ENCODE measurements at regions not wholly inside any gene's neighbourhood (a gene's known extent, or its start where the extent isn't known, plus 50 kb on each side); places are given as distances from the start of the nearest gene placed in this dataset.

DNA sequence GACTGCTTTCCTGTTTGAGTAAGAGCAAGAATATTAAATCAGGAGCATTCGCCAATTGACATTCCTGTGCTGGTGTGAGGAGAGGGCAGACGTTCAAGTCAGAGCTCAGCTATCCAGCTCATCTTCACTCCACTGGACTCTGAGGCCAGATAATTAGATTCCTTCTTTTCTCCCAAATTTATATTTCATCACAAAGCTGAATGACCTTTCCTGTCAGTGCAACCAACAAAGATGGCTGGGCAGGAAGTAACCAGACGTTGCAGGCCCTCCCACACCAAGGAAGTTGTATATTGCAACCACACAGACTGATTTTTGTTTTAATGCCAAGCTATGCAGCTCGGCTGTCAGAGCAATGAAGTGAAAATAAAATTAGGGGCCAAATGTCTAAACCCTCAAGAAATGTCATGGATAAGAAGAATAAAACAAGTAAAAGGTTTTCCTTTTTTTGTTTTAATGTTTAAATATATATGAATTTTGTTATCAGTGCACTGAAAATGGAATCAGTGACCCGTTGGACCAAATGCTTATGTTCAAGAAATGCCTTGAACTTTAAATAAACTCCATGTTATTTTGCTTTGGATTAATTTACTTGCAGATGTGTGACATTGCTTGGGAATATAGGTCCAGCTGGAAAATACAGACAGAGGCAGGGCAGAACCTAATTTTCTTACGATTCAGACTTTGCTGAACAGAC lies 578.9 kb upstream of the FAT1 start:
- intact Hi-C loops (cut with DNase I), result no loop called here
- TF ChIP-seq POLR2A (IDR thresholded peaks at IDR 0.05) (no peak), POLR2AphosphoS5 (IDR thresholded peaks at IDR 0.05; ENCODE audit: insufficient read depth in 1 of 2, low read depth in 1 of 2) (no peak)
- TF ChIP-seq, protein P1, sequence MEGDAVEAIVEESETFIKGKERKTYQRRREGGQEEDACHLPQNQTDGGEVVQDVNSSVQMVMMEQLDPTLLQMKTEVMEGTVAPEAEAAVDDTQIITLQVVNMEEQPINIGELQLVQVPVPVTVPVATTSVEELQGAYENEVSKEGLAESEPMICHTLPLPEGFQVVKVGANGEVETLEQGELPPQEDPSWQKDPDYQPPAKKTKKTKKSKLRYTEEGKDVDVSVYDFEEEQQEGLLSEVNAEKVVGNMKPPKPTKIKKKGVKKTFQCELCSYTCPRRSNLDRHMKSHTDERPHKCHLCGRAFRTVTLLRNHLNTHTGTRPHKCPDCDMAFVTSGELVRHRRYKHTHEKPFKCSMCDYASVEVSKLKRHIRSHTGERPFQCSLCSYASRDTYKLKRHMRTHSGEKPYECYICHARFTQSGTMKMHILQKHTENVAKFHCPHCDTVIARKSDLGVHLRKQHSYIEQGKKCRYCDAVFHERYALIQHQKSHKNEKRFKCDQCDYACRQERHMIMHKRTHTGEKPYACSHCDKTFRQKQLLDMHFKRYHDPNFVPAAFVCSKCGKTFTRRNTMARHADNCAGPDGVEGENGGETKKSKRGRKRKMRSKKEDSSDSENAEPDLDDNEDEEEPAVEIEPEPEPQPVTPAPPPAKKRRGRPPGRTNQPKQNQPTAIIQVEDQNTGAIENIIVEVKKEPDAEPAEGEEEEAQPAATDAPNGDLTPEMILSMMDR (IDR thresholded peaks at IDR 0.05), result no peak
- H3K9me3 ChIP-seq, result no peaks in the 10 kb centered on the region

DNA sequence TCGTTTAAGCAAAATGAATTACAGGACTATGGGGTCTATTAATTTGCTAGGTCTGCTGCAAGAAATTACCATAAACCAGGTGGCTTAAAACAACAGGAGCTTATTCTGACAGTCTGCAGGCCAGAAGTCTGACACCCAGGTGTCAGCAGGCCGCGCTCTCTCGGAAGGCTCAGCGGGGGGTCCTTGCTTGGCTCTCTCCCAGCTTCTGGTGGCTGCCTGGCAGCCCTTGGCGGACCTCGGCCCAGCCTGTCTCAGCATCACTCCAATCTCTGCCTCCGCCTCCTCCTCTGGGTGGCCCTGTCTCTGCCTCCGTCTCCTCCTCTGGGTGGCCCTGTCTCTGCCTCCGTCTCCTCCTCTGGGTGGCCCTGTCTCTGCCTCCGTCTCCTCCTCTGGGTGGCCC lies 580.5 kb upstream of the FAT1 start:
- Histone ChIP-seq H3K4me3 (no peak overlapping the region), H3K4me1 (no peaks in the 10 kb centered on the region), H3K27me3 (no peaks in the 10 kb centered on the region), H3K9me3 (no peaks in the 10 kb centered on the region), H3K27ac (no peak overlapping the region), H3K36me3 (no peaks in the 10 kb centered on the region)
- no peak for TF ChIP-seq POLR2A (IDR thresholded peaks at IDR 0.05)
- TF ChIP-seq, protein P1 (IDR thresholded peaks at IDR 0.05), result no peak
- TF ChIP-seq POLR2AphosphoS5 (IDR thresholded peaks at IDR 0.05; ENCODE audit: insufficient read depth in 1 of 2, low read depth in 1 of 2), result no peak
- intact Hi-C loops (cut with DNase I), result no loop called here
- DNase-seq (ENCODE audit: extremely low spot score in 2 of 2), result no peak

More for the DNA sequence above, 578.9 kb upstream of the FAT1 start:
- Histone ChIP-seq H3K36me3 (no peaks in the 10 kb centered on the region), H3K27ac (no peak overlapping the region), H3K27me3 (no peaks in the 10 kb centered on the region), H3K4me3 (no peak overlapping the region), H3K4me1 (no peaks in the 10 kb centered on the region)
- DNase-seq (ENCODE audit: extremely low spot score in 2 of 2), result no peak

DNA sequence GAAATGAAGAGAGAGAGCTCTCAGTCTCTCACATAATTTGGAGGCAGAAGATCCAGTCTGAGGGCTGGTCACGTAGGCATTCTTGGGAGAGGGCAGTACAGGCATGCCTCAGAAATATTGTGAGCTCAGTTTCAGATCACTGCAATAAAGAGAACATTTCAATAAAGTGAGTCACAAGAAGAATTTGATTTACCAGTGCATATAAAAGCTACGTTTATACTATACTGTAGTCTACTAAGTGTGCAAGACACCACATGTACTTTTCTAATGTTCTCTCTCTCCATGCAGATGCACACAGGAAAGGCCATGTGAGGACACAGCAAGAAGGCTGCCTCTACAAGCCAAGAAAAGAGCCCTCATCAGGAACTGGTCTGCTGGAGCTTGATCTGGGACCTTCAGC lies 583.5 kb upstream of the FAT1 start:
- DNase-seq (ENCODE audit: extremely low spot score in 2 of 2), result no peak
- Histone ChIP-seq H3K36me3 (no peaks in the 10 kb centered on the region), H3K4me1 (no peaks in the 10 kb centered on the region), H3K27ac (no peak overlapping the region), H3K4me3 (no peak overlapping the region), H3K27me3 (no peaks in the 10 kb centered on the region), H3K9me3 (no peaks in the 10 kb centered on the region)
- intact Hi-C loops (cut with DNase I), result no loop called here
- TF ChIP-seq, protein P1 (IDR thresholded peaks at IDR 0.05), result no peak
- TF ChIP-seq POLR2AphosphoS5 (IDR thresholded peaks at IDR 0.05; ENCODE audit: insufficient read depth in 1 of 2, low read depth in 1 of 2) (no peak), POLR2A (IDR thresholded peaks at IDR 0.05) (no peak)

DNA sequence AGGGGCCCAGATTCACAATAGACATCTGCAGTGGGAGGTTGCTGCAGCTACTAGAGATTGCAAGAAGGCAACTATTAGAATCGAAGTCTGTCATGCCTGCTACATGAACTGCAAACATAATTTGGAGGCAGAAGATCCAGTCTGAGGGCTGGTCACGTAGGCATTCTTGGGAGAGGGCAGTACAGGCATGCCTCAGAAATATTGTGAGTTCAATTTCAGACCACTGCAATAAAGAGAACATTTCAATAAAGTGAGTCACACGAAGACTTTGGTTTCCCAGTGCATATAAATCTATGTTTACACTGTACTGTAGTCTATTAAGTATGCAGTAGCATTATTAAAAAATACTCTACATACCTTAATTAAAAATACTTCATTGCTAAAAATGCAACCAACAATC lies 585.8 kb upstream of the FAT1 start:
- Histone ChIP-seq H3K27ac (no peak overlapping the region), H3K27me3 (no peaks in the 10 kb centered on the region), H3K4me1 (no peaks in the 10 kb centered on the region), H3K36me3 (no peaks in the 10 kb centered on the region), H3K4me3 (no peak overlapping the region), H3K9me3 (no peaks in the 10 kb centered on the region)
- intact Hi-C loops (cut with DNase I), result no loop called here
- TF ChIP-seq, protein P1 (IDR thresholded peaks at IDR 0.05), result no peak
- no peak for TF ChIP-seq POLR2A (IDR thresholded peaks at IDR 0.05)
- no peak for TF ChIP-seq POLR2AphosphoS5 (IDR thresholded peaks at IDR 0.05; ENCODE audit: insufficient read depth in 1 of 2, low read depth in 1 of 2)
- no peak for DNase-seq (ENCODE audit: extremely low spot score in 2 of 2)

DNA sequence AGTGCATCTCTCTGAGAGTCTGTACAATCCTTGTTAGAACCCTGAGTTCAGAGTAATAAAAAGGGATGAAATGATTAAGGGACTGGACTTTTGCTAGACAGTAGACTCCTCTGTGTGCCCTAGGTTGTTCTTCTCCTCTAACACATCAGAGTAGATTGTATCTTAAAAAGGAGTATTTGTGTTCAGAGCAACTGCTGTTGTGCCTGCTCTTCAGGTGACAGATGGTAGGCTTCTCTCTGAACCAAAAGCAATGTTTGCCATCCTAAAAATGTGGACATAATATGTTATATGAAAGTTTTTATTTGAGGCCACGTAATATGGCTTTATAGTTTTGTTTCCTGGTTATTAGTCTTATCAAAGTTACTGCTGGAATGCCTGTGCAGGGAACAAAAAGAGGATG lies 588.6 kb upstream of the FAT1 start:
- H3K4me3 ChIP-seq, result no peak overlapping the region
- no peak overlapping the region for H3K27ac ChIP-seq
- TF ChIP-seq, protein P1 (IDR thresholded peaks at IDR 0.05), result no peak
- TF ChIP-seq POLR2A (IDR thresholded peaks at IDR 0.05) (no peak), POLR2AphosphoS5 (IDR thresholded peaks at IDR 0.05; ENCODE audit: insufficient read depth in 1 of 2, low read depth in 1 of 2) (no peak)
- intact Hi-C loops (cut with DNase I), result no loop called here
- H3K9me3 ChIP-seq, result no peaks in the 10 kb centered on the region
- H3K27me3 ChIP-seq, result no peaks in the 10 kb centered on the region
- H3K4me1 ChIP-seq, result no peaks in the 10 kb centered on the region
- no peaks in the 10 kb centered on the region for H3K36me3 ChIP-seq
- no peak for DNase-seq (ENCODE audit: extremely low spot score in 2 of 2)
